GM12873 (cell line): ENCODE measurements at regions not wholly inside any gene's neighbourhood (a gene's known extent, or its start where the extent isn't known, plus 50 kb on each side); places are given as distances from the start of the nearest gene placed in this dataset.

Source experiments
- TF ChIP-seq, protein P1 (sequence below): IDR thresholded peaks from 2 replicates; pipeline ENCODE4 v1.5.1; 2012; ENCODE audit warnings: low read depth, mild to moderate bottlenecking, moderate library complexity, low read length, control low read depth; ENCODE audit not compliant: insufficient read depth; ENCODE audit errors: missing control alignments

DNA sequence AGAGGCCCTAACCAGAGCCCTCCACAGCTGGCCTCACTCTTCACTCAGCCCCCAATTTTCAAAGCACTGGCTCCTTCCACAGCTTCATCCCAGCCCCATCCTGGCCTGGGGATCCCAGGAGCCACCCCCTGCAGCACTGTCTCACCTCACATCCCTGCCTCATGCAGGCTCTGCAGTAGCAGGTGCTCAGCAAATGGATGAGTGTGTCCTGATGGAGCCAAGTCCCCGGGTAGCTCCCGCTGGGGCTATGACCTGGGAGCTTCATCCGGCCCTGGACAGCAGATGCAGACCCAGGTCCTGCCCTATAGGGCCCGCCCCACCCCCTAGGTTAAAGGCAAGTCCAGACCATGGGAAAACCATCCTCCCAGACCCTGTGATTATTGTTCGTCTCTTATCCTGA is 143.2 kb upstream of the ZNF507 start:
- TF ChIP-seq, protein P1, sequence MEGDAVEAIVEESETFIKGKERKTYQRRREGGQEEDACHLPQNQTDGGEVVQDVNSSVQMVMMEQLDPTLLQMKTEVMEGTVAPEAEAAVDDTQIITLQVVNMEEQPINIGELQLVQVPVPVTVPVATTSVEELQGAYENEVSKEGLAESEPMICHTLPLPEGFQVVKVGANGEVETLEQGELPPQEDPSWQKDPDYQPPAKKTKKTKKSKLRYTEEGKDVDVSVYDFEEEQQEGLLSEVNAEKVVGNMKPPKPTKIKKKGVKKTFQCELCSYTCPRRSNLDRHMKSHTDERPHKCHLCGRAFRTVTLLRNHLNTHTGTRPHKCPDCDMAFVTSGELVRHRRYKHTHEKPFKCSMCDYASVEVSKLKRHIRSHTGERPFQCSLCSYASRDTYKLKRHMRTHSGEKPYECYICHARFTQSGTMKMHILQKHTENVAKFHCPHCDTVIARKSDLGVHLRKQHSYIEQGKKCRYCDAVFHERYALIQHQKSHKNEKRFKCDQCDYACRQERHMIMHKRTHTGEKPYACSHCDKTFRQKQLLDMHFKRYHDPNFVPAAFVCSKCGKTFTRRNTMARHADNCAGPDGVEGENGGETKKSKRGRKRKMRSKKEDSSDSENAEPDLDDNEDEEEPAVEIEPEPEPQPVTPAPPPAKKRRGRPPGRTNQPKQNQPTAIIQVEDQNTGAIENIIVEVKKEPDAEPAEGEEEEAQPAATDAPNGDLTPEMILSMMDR: no peak

DNA sequence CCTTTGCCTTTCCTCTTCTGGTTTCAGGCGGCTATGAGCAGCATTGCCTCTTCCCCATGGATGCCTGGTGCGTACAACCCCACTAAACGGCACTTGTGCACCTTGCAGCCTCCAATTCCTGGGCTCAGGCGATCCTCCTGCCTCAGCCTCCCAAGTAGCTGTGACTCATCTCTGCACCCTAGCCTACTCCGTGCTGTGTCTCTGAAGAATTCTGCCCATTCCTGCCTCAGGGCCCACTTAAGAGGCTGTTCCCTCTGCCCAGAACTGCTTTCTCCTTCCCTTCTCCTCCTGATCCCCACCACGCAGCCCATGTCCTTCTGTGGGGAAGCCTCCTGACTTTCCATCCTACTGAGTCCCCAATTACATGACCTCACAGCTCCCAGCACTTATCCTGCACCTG is 142.2 kb upstream of the ZNF507 start:
- TF ChIP-seq, protein P1: no peak

DNA sequence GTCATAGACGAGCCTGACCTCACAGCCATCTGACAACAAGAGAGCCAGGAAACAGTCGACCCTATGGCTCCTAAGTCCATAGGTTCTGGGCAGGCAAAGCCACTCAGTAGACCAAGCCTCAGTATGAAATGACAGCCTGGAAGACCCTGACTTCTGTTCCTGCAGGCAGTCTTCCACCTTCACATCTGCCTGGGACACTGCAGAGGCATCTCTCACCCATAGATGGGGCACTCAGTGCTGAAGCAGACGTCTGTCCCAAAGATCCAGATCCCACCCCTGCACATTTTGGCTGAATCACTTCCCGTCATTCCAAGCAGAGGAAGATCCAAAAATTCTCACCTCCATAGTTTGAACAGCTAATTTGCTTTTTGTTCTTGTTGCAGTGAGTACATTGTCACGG is 139.3 kb upstream of the ZNF507 start:
- TF ChIP-seq, protein P1: no peak

DNA sequence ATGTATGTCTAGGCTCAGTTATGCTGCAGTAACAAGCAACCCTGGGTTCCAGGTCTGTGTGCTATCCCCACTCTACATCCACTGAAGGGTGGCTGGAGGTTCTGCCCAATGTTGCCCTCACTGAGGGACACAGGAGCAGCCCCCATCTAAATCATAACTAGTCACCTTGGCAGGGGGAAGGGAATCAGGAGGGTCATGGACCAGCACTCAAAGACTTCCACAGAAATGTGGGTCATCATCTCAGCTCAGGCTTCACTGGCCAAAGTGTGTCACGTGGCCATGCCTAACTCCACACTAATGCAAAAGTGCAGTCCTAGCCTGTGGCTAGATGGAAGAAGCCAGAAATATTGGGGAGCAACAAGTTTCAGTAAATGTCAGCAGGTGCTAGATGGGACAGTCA is 137.3 kb upstream of the ZNF507 start:
- TF ChIP-seq, protein P1: no peak

DNA sequence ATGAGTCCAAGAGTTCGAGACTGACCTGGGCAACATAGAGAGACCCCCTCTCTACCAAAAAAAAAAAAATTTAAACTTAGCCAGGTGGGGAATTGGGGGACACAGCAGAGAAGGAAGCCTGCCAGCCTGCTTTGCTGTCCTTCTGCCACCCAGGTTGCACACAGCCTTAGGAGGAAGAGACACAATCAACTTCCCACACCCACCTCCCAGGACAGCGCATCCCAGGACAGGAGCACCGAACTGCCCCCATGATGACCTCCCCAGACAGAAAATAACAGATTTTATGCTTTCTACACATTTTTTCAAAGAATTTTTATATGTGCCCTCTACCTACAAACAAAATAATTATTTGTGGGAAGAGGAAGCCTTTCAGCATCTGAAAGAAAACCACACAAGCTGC is 126.0 kb upstream of the ZNF507 start:
- TF ChIP-seq, protein P1: no peak

DNA sequence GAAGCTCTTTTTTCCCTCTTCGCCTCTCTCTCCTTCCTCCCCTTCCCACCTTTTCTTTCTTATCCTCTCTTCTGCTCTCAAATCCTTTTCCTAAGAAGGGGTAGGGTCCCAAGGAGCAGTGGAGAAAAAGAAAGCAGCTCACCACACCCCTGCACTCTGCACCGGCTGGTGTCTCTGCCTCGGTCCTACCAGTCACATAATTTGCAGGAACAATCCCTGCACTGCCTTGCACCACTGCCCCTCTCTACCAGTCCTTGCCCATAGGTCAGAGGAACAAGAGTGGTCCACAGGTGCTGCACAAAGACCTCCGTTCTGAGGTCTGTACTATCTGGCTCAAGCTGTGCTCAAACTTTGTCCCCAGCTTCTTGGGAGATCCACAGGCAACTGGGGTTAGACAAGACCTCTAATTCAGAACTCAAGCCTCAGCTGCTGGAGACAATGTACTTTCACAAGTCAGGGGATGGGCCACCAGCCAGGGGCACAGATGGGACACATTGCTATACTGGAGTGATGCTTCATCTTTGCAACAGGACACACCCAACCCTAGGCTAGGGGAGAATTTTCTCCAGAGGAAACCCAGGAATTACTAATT is 125.4 kb upstream of the ZNF507 start:
- TF ChIP-seq, protein P1: no peak

DNA sequence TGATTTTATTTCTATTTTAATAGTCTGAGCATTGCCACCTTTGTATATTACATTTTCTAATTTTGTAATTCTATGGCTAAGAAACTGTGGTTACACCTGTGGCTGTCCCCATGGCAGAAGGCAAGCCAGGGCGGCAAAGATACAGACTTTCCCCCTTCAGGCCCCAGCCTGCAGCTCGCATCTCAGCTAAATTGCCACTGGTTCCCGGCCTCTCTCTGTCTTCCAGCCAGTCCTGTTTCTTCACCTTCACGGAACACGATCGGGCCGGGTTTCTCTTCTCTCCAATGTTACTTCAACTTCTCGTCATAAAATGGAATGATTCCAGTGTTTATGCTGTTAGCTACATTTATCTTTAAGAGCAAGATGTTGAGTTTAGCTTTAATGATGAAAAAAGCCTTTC is 124.5 kb upstream of the ZNF507 start:
- TF ChIP-seq, protein P1: no peak
